ENCODE measurements at regions not wholly inside any gene's neighbourhood (a gene's known extent, or its start where the extent isn't known, plus 50 kb on each side); places are given as distances from the start of the nearest gene placed in this dataset.
"Not testable (repeated sequence)": the region's sequence is repeated elsewhere in the genome, so short reads cannot be mapped to it uniquely, and the experiment has no call there.

DNA sequence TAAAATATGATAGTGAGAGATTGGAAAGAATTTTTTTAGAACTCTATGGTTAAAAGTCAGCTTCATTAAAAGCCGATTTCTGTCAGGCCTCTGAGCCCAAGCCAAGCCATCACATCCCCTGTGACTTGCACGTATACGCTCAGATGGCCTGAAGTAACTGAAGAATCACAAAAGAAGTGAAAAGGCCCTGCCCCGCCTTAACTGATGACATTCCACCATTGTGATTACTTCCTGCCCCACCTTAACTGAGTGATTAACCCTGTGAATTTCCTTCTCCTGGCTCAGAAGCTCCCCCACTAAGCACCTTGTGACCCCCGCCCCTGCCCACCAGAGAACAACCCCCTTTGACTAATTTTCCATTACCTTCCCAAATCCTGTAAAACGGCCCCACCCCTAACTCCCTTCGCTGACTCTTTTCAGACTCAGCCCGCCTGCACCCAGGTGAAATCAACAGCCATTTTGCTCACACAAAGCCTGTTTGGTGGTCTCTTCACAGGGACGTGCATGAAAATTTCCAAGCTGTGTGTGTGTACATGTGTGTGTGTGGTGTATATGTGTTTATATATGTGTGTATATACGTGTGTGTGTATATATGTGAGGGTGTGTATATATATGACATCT is 595.5 kb upstream of the HTR2C start:
- TF ChIP-seq, protein P1, sequence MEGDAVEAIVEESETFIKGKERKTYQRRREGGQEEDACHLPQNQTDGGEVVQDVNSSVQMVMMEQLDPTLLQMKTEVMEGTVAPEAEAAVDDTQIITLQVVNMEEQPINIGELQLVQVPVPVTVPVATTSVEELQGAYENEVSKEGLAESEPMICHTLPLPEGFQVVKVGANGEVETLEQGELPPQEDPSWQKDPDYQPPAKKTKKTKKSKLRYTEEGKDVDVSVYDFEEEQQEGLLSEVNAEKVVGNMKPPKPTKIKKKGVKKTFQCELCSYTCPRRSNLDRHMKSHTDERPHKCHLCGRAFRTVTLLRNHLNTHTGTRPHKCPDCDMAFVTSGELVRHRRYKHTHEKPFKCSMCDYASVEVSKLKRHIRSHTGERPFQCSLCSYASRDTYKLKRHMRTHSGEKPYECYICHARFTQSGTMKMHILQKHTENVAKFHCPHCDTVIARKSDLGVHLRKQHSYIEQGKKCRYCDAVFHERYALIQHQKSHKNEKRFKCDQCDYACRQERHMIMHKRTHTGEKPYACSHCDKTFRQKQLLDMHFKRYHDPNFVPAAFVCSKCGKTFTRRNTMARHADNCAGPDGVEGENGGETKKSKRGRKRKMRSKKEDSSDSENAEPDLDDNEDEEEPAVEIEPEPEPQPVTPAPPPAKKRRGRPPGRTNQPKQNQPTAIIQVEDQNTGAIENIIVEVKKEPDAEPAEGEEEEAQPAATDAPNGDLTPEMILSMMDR (IDR thresholded peaks at IDR 0.05; ENCODE audit: insufficient read depth, low read length): not testable (repeated sequence)
- not testable (repeated sequence) for TF ChIP-seq REST (IDR thresholded peaks at IDR 0.05; ENCODE audit: insufficient replicate concordance, low read depth); POLR2AphosphoS5 (IDR thresholded peaks at IDR 0.05; ENCODE audit: low read depth)
